ENCODE measurements at regions not wholly inside any gene's neighbourhood (a gene's known extent, or its start where the extent isn't known, plus 50 kb on each side); places are given as distances from the start of the nearest gene placed in this dataset.

DNA sequence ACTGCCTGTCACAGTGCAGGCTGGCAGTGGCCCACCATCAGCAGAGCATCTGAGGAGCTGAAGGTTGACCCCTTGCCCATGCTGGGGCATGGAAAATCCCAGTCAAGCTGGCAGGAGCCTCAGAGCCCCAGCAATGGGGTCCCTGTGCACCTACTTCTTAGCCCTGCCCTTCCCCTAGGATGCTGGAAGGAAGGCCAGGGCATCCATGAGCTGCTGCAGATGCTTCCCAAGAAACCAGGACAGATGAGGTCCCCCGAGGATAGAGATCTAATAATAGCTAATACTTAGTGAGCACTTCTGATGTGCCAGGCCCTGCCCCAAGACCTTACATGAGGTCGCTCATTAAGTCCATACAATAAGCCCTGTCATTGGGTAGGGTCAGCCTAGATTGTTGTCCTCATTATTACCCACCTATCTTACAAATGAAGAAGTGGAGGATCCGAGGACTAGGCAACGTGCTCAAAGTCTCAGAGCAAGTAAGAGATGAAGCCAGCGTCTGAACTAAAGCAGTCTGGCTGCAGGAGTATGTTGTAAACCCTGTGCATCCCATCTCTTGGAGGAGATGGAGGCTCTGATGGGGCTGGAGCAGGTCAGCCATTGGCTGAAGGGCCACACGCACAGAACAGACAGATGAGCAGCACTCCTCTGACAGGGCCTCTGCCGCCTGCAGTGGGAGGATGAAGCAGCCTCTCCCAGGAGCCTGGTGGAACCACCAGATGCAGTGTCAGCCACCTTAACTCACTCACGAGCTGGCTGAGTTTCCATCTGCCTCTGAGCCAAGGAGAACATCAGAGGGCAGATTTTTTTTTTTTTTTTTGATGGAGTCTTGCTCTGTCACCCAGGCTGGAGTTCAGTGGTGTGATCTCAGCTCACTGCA is 175.4 kb downstream of the WSCD1 start:
- Histone ChIP-seq H3K36me3 (ENCODE audit: control insufficient read depth in 4 of 4, insufficient read depth in 4 of 4, low read length in 4 of 4) (no peaks in the 10 kb centered on the region), H3K27me3 (ENCODE audit: control insufficient read depth in 3 of 3, insufficient read depth in 3 of 3, low read length in 2 of 3) (peaks cover 0 to 10% (median 0%) of the 10 kb centered on the region in 3 donors), H3K9ac (ENCODE audit: insufficient read depth in 1 of 2, low read length in 2 of 2) (no peak overlapping the region), H3K9me3 (ENCODE audit: control insufficient read depth in 4 of 4, insufficient read depth in 3 of 4, low read length in 3 of 4) (peaks cover 0 to 2% (median 0%) of the 10 kb centered on the region in 4 donors), H3K27ac (ENCODE audit: low read depth in 1 of 2, low read length in 1 of 2) (no peak overlapping the region), H3K4me1 (ENCODE audit: control insufficient read depth in 5 of 5, insufficient read depth in 5 of 5, low read length in 5 of 5) (no peaks in the 10 kb centered on the region), H3K4me3 (no peak overlapping the region)
- DNase-seq (no peak), ATAC-seq (ENCODE audit: insufficient read depth, low FRiP score) (no peak)
- 75 to 82% methylated on average over 8 of the region's 8 CpGs for WGBS, 2 donors
- TF ChIP-seq, protein P1, sequence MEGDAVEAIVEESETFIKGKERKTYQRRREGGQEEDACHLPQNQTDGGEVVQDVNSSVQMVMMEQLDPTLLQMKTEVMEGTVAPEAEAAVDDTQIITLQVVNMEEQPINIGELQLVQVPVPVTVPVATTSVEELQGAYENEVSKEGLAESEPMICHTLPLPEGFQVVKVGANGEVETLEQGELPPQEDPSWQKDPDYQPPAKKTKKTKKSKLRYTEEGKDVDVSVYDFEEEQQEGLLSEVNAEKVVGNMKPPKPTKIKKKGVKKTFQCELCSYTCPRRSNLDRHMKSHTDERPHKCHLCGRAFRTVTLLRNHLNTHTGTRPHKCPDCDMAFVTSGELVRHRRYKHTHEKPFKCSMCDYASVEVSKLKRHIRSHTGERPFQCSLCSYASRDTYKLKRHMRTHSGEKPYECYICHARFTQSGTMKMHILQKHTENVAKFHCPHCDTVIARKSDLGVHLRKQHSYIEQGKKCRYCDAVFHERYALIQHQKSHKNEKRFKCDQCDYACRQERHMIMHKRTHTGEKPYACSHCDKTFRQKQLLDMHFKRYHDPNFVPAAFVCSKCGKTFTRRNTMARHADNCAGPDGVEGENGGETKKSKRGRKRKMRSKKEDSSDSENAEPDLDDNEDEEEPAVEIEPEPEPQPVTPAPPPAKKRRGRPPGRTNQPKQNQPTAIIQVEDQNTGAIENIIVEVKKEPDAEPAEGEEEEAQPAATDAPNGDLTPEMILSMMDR (IDR thresholded peaks at IDR 0.05; ENCODE audit: control extremely low read depth, extremely low read depth), result no peak

DNA sequence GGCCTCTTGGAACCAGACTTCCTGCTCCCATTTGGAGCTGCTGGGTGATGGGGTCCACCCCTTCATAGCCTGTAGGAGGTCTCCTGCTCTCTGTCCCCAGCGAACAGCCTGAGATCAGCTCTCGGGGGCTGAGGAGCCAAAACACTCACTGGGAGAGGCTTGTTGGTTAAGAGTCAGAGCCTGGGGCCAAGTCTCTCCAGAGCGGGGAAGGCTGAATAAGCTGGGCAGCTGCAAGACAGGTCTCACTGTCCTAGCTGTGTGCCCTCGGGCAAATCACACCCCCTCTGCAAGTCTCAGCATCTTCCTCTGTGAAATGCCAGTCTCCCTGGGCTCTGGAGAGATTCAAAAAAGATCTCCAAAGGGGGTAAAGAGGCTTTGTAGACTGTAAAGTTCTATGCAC is 174.6 kb downstream of the WSCD1 start:
- Histone ChIP-seq H3K9me3 (ENCODE audit: control insufficient read depth in 4 of 4, insufficient read depth in 3 of 4, low read length in 3 of 4) (peaks cover 0 to 2% (median 0%) of the 10 kb centered on the region in 4 donors), H3K27ac (ENCODE audit: low read depth in 1 of 2, low read length in 1 of 2) (no peak overlapping the region), H3K36me3 (ENCODE audit: control insufficient read depth in 4 of 4, insufficient read depth in 4 of 4, low read length in 4 of 4) (no peaks in the 10 kb centered on the region), H3K27me3 (ENCODE audit: control insufficient read depth in 3 of 3, insufficient read depth in 3 of 3, low read length in 2 of 3) (peaks cover 0 to 10% (median 0%) of the 10 kb centered on the region in 3 donors), H3K4me1 (ENCODE audit: control insufficient read depth in 5 of 5, insufficient read depth in 5 of 5, low read length in 5 of 5) (no peaks in the 10 kb centered on the region), H3K4me3 (no peak overlapping the region), H3K9ac (ENCODE audit: insufficient read depth in 1 of 2, low read length in 2 of 2) (no peak overlapping the region)
- no peak for ATAC-seq (ENCODE audit: insufficient read depth, low FRiP score)
- TF ChIP-seq, protein P1 (IDR thresholded peaks at IDR 0.05; ENCODE audit: control extremely low read depth, extremely low read depth), result no peak
- 67 to 70% methylated on average over 4 of the region's 4 CpGs for WGBS, 2 donors
- no peak for DNase-seq

DNA sequence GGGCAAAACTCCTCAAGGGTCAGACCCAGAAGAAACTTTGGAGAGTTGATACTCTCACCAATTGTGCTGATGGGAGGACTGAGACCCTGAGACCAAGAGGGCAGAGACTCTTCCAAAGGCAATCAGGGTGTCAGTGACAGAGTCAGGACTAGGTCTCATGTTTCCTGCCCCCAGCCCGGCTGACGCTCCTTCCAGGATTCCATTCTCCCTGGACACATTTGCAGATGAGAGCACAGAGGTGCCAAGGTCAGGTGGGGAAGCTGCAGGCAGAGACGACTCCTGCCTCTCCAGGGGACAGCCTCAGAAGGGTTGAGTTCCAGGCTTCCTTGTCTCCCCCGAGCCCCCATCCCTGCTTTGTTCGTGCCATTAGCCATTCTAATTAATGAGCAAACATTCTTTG is 174.1 kb downstream of the WSCD1 start:
- no peak for DNase-seq
- Histone ChIP-seq H3K27me3 (ENCODE audit: control insufficient read depth in 3 of 3, insufficient read depth in 3 of 3, low read length in 2 of 3) (peaks cover 0 to 11% (median 0%) of the 10 kb centered on the region in 3 donors), H3K9me3 (ENCODE audit: control insufficient read depth in 4 of 4, insufficient read depth in 3 of 4, low read length in 3 of 4) (peaks cover 0 to 2% (median 0%) of the 10 kb centered on the region in 4 donors), H3K4me3 (no peak overlapping the region), H3K4me1 (ENCODE audit: control insufficient read depth in 5 of 5, insufficient read depth in 5 of 5, low read length in 5 of 5) (no peaks in the 10 kb centered on the region), H3K36me3 (ENCODE audit: control insufficient read depth in 4 of 4, insufficient read depth in 4 of 4, low read length in 4 of 4) (no peaks in the 10 kb centered on the region), H3K9ac (ENCODE audit: insufficient read depth in 1 of 2, low read length in 2 of 2) (no peak overlapping the region), H3K27ac (ENCODE audit: low read depth in 1 of 2, low read length in 1 of 2) (no peak overlapping the region)
- TF ChIP-seq, protein P1 (IDR thresholded peaks at IDR 0.05; ENCODE audit: control extremely low read depth, extremely low read depth), result no peak
- 52 to 64% methylated on average over 5 of the region's 5 CpGs for WGBS, 2 donors
- no peak for ATAC-seq (ENCODE audit: insufficient read depth, low FRiP score)

Measured in lung (tissue), 11 donors.